Fibroblast of lung (primary cell): ENCODE measurements at regions not wholly inside any gene's neighbourhood (a gene's known extent, or its start where the extent isn't known, plus 50 kb on each side); places are given as distances from the start of the nearest gene placed in this dataset.
A peak's percentile ranks its signal among the peaks of the same experiment; 100 is the strongest.

ENCODE experiments used
- DNase-seq, 2 donors: peaks; one replicate each; pipeline versions ENCODE4 v3.0.0 to v3.0.0-alpha.2; 2010; ENCODE audit warnings: low read depth in 2 of 2
- H2AFZ ChIP-seq: 2 replicates; pipeline ENCODE4 v1.5.1; 2012; ENCODE audit warnings: low read length, control low read depth, inconsistent platforms
- H3K27ac ChIP-seq: 2 replicates; pipeline ENCODE4 v1.5.1; 2011; ENCODE audit warnings: low read length, control low read depth; ENCODE audit not compliant: insufficient read depth
- H3K27me3 ChIP-seq: 2 replicates; pipeline ENCODE4 v1.5.1; 2011; ENCODE audit warnings: mild to moderate bottlenecking, low read length; ENCODE audit not compliant: control insufficient read depth, insufficient read depth
- H3K36me3 ChIP-seq: 2 replicates; pipeline ENCODE4 v1.5.1; 2011; ENCODE audit warnings: low read length; ENCODE audit not compliant: control insufficient read depth, insufficient read depth
- H3K4me1 ChIP-seq: 2 replicates; pipeline ENCODE4 v1.5.1; 2011; ENCODE audit warnings: low read length; ENCODE audit not compliant: control insufficient read depth, insufficient read depth; ENCODE audit errors: extremely low read depth
- H3K4me2 ChIP-seq: 2 replicates; pipeline ENCODE4 v1.5.1; 2011; ENCODE audit warnings: low read length, control low read depth; ENCODE audit not compliant: insufficient read depth; ENCODE audit errors: extremely low read depth
- H3K4me3 ChIP-seq, 4 experiments: fragments of 200-600 bp in 1 of 4; sonication (generic) in 1 of 4; replicated peaks in 1 of 4; 2 replicates each; pipeline ENCODE4 v1.5.1; 2011 to 2016; ENCODE audit warnings: low read length in 4 of 4, low read depth in 3 of 4, mild to moderate bottlenecking in 3 of 4, control low read depth in 2 of 4, inconsistent platforms in 1 of 4, mixed read lengths in 1 of 4; ENCODE audit not compliant: insufficient read depth in 1 of 4; ENCODE audit errors: control extremely low read depth in 1 of 4
- H3K79me2 ChIP-seq: 2 replicates; pipeline ENCODE4 v1.5.1; 2012; ENCODE audit warnings: mild to moderate bottlenecking, low read length, inconsistent platforms; ENCODE audit not compliant: control insufficient read depth, insufficient read depth
- H3K9ac ChIP-seq: 2 replicates; pipeline ENCODE4 v1.5.1; 2011; ENCODE audit warnings: mild to moderate bottlenecking, low read length, control low read depth; ENCODE audit not compliant: insufficient read depth
- H3K9me3 ChIP-seq: 2 replicates; pipeline ENCODE4 v1.5.1; 2012; ENCODE audit warnings: low read depth, low read length; ENCODE audit not compliant: control insufficient read depth, insufficient read depth
- H4K20me1 ChIP-seq: 2 replicates; pipeline ENCODE4 v1.5.1; 2011; ENCODE audit warnings: low read length; ENCODE audit not compliant: control insufficient read depth, insufficient read depth; ENCODE audit errors: extremely low read depth
- CTCF ChIP-seq, 2 donors: IDR thresholded peaks in 1 of 2; conservative IDR thresholded peaks in 1 of 2; 1 replicate in 1 of 2; 2 replicates in 1 of 2; pipeline ENCODE4 v1.5.1; 2011 to 2012; ENCODE audit warnings: low read length in 2 of 2, control low read depth in 1 of 2, inconsistent platforms in 1 of 2, low read depth in 1 of 2, mild to moderate bottlenecking in 1 of 2
- EZH2 ChIP-seq: IDR thresholded peaks from 2 replicates; pipeline ENCODE4 v1.5.1; 2012; ENCODE audit warnings: low read length, control low read depth, mild to moderate bottlenecking; ENCODE audit errors: missing control alignments

- Histone ChIP-seq H4K20me1 (no peaks in the 10 kb centered on the region), H3K36me3 (no peaks in the 10 kb centered on the region), H3K4me2 (peak overlapping the region; percentile 69), H3K27ac (no peak overlapping the region), H3K4me3 (peak overlapping the region in 3 of 4 experiments; percentile 35 to 44 (median 42)), H2AFZ (no peak overlapping the region), H3K79me2 (peaks cover 76% of the 10 kb centered on the region), H3K27me3 (no peaks in the 10 kb centered on the region), H3K9ac (no peak overlapping the region), H3K4me1 (peaks cover 7% of the 10 kb centered on the region), H3K9me3 (no peaks in the 10 kb centered on the region)
- TF ChIP-seq EZH2 (no peak), CTCF (conservative IDR thresholded peaks at IDR 0.05 in 1 of 2, IDR thresholded peaks at IDR 0.05 in 1 of 2; ENCODE audit: low read depth in 1 of 2, low read length in 2 of 2) (no peak)
- peak in 1 of 2 donors; percentile 46 for DNase-seq
Observed at GRCh38 chr12:24550609-24551008, 398.3 kb downstream of the BCAT1 start.

- no peaks in the 10 kb centered on the region for H4K20me1 ChIP-seq
- TF ChIP-seq EZH2: no peak
- no peak for TF ChIP-seq CTCF (conservative IDR thresholded peaks at IDR 0.05 in 1 of 2, IDR thresholded peaks at IDR 0.05 in 1 of 2; ENCODE audit: low read depth in 1 of 2, low read length in 2 of 2)
- no peaks in the 10 kb centered on the region for H3K27me3 ChIP-seq
- no peak overlapping the region for H3K27ac ChIP-seq
- no peak overlapping the region for H3K4me2 ChIP-seq
- H3K4me1 ChIP-seq: peaks cover 2% of the 10 kb centered on the region
- H2AFZ ChIP-seq: no peak overlapping the region
- H3K36me3 ChIP-seq: no peaks in the 10 kb centered on the region
- H3K9ac ChIP-seq: no peak overlapping the region
- H3K79me2 ChIP-seq: peaks cover 55% of the 10 kb centered on the region
- DNase-seq: no peak
- H3K4me3 ChIP-seq: no peak overlapping the region
- H3K9me3 ChIP-seq: no peaks in the 10 kb centered on the region
Observed at GRCh38 chr12:24546661-24547060, 402.2 kb downstream of the BCAT1 start.

GRCh38 chr12:24546084-24546483 is 402.8 kb downstream of the BCAT1 start:
- Histone ChIP-seq H3K27ac (no peak overlapping the region), H3K9ac (no peak overlapping the region), H3K9me3 (no peaks in the 10 kb centered on the region), H3K4me2 (no peak overlapping the region), H3K36me3 (no peaks in the 10 kb centered on the region), H3K4me1 (no peaks in the 10 kb centered on the region), H2AFZ (no peak overlapping the region), H3K4me3 (no peak overlapping the region), H3K27me3 (no peaks in the 10 kb centered on the region), H3K79me2 (peaks cover 53% of the 10 kb centered on the region), H4K20me1 (no peaks in the 10 kb centered on the region)
- no peak for TF ChIP-seq CTCF (conservative IDR thresholded peaks at IDR 0.05 in 1 of 2, IDR thresholded peaks at IDR 0.05 in 1 of 2; ENCODE audit: low read depth in 1 of 2, low read length in 2 of 2)
- TF ChIP-seq EZH2: no peak
- no peak for DNase-seq
